Mesendoderm (in vitro differentiated cells): ENCODE measurements at regions not wholly inside any gene's neighbourhood (a gene's known extent, or its start where the extent isn't known, plus 50 kb on each side); places are given as distances from the start of the nearest gene placed in this dataset.

Experiments used
- DNase-seq: peaks from one replicate; pipeline ENCODE4 v3.0.0; 2013
- H2AK5ac ChIP-seq: 2 replicates; pipeline ENCODE4 v1.6.1; 2013; ENCODE audit warnings: low read length, inconsistent platforms
- H2BK120ac ChIP-seq: 2 replicates; pipeline ENCODE4 v1.6.1; 2013; ENCODE audit warnings: low read depth, mild to moderate bottlenecking, low read length, moderate library complexity, mixed read lengths
- H2BK15ac ChIP-seq: replicated peaks from 2 replicates; pipeline ENCODE4 v1.6.1; 2013; ENCODE audit warnings: low read depth, mild to moderate bottlenecking, moderate library complexity
- H2BK5ac ChIP-seq: 2 replicates; pipeline ENCODE4 v1.6.1; 2013; ENCODE audit warnings: low read length, inconsistent platforms
- H3K18ac ChIP-seq: 2 replicates; pipeline ENCODE4 v1.6.1; 2013; ENCODE audit warnings: mild to moderate bottlenecking, low read length, mixed read lengths
- H3K23ac ChIP-seq: one replicate; pipeline ENCODE4 v1.6.1; 2013; ENCODE audit warnings: low read length
- H3K27ac ChIP-seq: 2 replicates; pipeline ENCODE4 v1.5.1; 2013; ENCODE audit warnings: low read depth, mild to moderate bottlenecking, inconsistent platforms, low read length, moderate library complexity
- H3K27me3 ChIP-seq: 2 replicates; pipeline ENCODE4 v1.6.1; 2013; ENCODE audit warnings: low read length, control low read depth, mild to moderate bottlenecking, inconsistent platforms; ENCODE audit not compliant: insufficient read depth, poor library complexity
- H3K36me3 ChIP-seq: 2 replicates; pipeline ENCODE4 v1.6.1; 2013; ENCODE audit warnings: low read length, inconsistent platforms; ENCODE audit not compliant: control insufficient read depth, insufficient read depth
- H3K4ac ChIP-seq: one replicate; pipeline ENCODE4 v1.6.1; 2013; ENCODE audit warnings: low read depth, mild to moderate bottlenecking, low read length, moderate library complexity
- H3K4me1 ChIP-seq: 2 replicates; pipeline ENCODE4 v1.6.1; 2013; ENCODE audit warnings: low read depth, low read length, inconsistent platforms; ENCODE audit not compliant: control insufficient read depth
- H3K4me2 ChIP-seq: 2 replicates; pipeline ENCODE4 v1.6.1; 2013; ENCODE audit warnings: low read length
- H3K4me3 ChIP-seq: 2 replicates; pipeline ENCODE4 v1.5.1; 2013; ENCODE audit warnings: mild to moderate bottlenecking, low read length
- H3K56ac ChIP-seq: one replicate; pipeline ENCODE4 v1.6.1; 2013; ENCODE audit warnings: low read length
- H3K79me1 ChIP-seq: 2 replicates; pipeline ENCODE4 v1.6.1; 2013; ENCODE audit warnings: low read length, inconsistent platforms
- H3K79me2 ChIP-seq: 2 replicates; pipeline ENCODE4 v1.6.1; 2013; ENCODE audit warnings: mild to moderate bottlenecking, low read length; ENCODE audit not compliant: control insufficient read depth, insufficient read depth
- H3K9ac ChIP-seq: 2 replicates; pipeline ENCODE4 v1.6.1; 2013; ENCODE audit warnings: low read length, inconsistent platforms
- H4K5ac ChIP-seq: one replicate; pipeline ENCODE4 v1.6.1; 2013; ENCODE audit warnings: low read length
- H4K8ac ChIP-seq: one replicate; pipeline ENCODE4 v1.6.1; 2013; ENCODE audit warnings: low read depth, mild to moderate bottlenecking, control low read depth, low read length, moderate library complexity
- WGBS: extraction: QIAGEN DNeasy Blood & Tissue Kit; methylation state at CpG from one replicate; pipeline ENCODE4 v1.1.7; 2013; ENCODE audit warnings: low lambda C conversion rate, missing lambda C conversion rate; ENCODE audit not compliant: insufficient coverage; ENCODE audit errors: extremely low coverage; 5-methylcytosine and 5-hydroxymethylcytosine counted together

GRCh38 chr20:39541136-39541803, 579.1 kb downstream of the DHX35 start:
- Histone ChIP-seq H4K5ac (no peak overlapping the region), H3K79me2 (no peaks in the 10 kb centered on the region), H3K4me2 (no peak overlapping the region), H3K23ac (no peak overlapping the region), H3K4ac (no peak overlapping the region), H3K4me1 (no peaks in the 10 kb centered on the region), H2BK5ac (no peak overlapping the region), H3K27ac (no peak overlapping the region), H3K4me3 (no peak overlapping the region), H2BK15ac (no peak overlapping the region), H3K9ac (no peak overlapping the region), H3K27me3 (no peaks in the 10 kb centered on the region), H2BK120ac (no peak overlapping the region), H3K36me3 (no peaks in the 10 kb centered on the region), H3K79me1 (no peaks in the 10 kb centered on the region), H4K8ac (no peak overlapping the region), H3K56ac (no peak overlapping the region), H3K18ac (no peak overlapping the region), H2AK5ac (no peak overlapping the region)
- DNase-seq, result no peak
- WGBS, result no CpG with 5 or more reads among the region's 2 CpGs

- no peak overlapping the region for H3K56ac ChIP-seq
- no peak for DNase-seq
- no peaks in the 10 kb centered on the region for H3K36me3 ChIP-seq
- H3K79me2 ChIP-seq, result no peaks in the 10 kb centered on the region
- no peak overlapping the region for H3K18ac ChIP-seq
- H3K9ac ChIP-seq, result no peak overlapping the region
- no peak overlapping the region for H2BK15ac ChIP-seq
- no peak overlapping the region for H3K23ac ChIP-seq
- no peak overlapping the region for H2BK120ac ChIP-seq
- H2BK5ac ChIP-seq, result no peak overlapping the region
- H4K5ac ChIP-seq, result no peak overlapping the region
- H3K4ac ChIP-seq, result no peak overlapping the region
- H3K4me2 ChIP-seq, result no peak overlapping the region
- H3K4me1 ChIP-seq, result no peaks in the 10 kb centered on the region
- H2AK5ac ChIP-seq, result no peak overlapping the region
- H3K4me3 ChIP-seq, result no peak overlapping the region
- no peaks in the 10 kb centered on the region for H3K79me1 ChIP-seq
- no peak overlapping the region for H3K27ac ChIP-seq
- no peak overlapping the region for H4K8ac ChIP-seq
- no peaks in the 10 kb centered on the region for H3K27me3 ChIP-seq
These were observed 576.2 kb downstream of the DHX35 start for GRCh38 chr20:39538317-39538716.

GRCh38 chr20:39535301-39535700, 573.2 kb downstream of the DHX35 start:
- Histone ChIP-seq H3K9ac (no peak overlapping the region), H2BK15ac (no peak overlapping the region), H3K23ac (no peak overlapping the region), H2BK5ac (no peak overlapping the region), H2AK5ac (no peak overlapping the region), H3K56ac (no peak overlapping the region), H3K4me1 (no peaks in the 10 kb centered on the region), H3K4me2 (no peak overlapping the region), H3K27ac (no peak overlapping the region), H3K4ac (no peak overlapping the region), H3K18ac (no peak overlapping the region), H3K36me3 (no peaks in the 10 kb centered on the region), H3K4me3 (no peak overlapping the region), H3K27me3 (no peaks in the 10 kb centered on the region), H3K79me1 (no peaks in the 10 kb centered on the region), H4K8ac (no peak overlapping the region), H2BK120ac (no peak overlapping the region), H4K5ac (no peak overlapping the region), H3K79me2 (no peaks in the 10 kb centered on the region)
- DNase-seq, result no peak
- WGBS, result no CpG with 5 or more reads among the region's 1 CpG

GRCh38 chr20:39534846-39535245, 572.7 kb downstream of the DHX35 start:
- H3K79me1 ChIP-seq, result no peaks in the 10 kb centered on the region
- H3K4me1 ChIP-seq, result no peaks in the 10 kb centered on the region
- no peak overlapping the region for H3K56ac ChIP-seq
- no peak overlapping the region for H3K4me3 ChIP-seq
- no peak overlapping the region for H2BK120ac ChIP-seq
- no peak overlapping the region for H3K9ac ChIP-seq
- no peaks in the 10 kb centered on the region for H3K79me2 ChIP-seq
- no peak overlapping the region for H2BK5ac ChIP-seq
- H3K36me3 ChIP-seq, result no peaks in the 10 kb centered on the region
- peak; percentile 21 for DNase-seq
- H3K18ac ChIP-seq, result no peak overlapping the region
- WGBS, result no CpG with 5 or more reads among the region's 1 CpG
- H4K8ac ChIP-seq, result no peak overlapping the region
- H3K23ac ChIP-seq, result no peak overlapping the region
- H2BK15ac ChIP-seq, result no peak overlapping the region
- no peak overlapping the region for H4K5ac ChIP-seq
- H3K4ac ChIP-seq, result no peak overlapping the region
- no peak overlapping the region for H3K27ac ChIP-seq
- H3K4me2 ChIP-seq, result no peak overlapping the region
- H3K27me3 ChIP-seq, result no peaks in the 10 kb centered on the region
- no peak overlapping the region for H2AK5ac ChIP-seq

- no peak overlapping the region for H3K18ac ChIP-seq
- no peak overlapping the region for H3K9ac ChIP-seq
- no peaks in the 10 kb centered on the region for H3K36me3 ChIP-seq
- H3K4me3 ChIP-seq, result no peak overlapping the region
- no peak overlapping the region for H2AK5ac ChIP-seq
- no peaks in the 10 kb centered on the region for H3K4me1 ChIP-seq
- H3K56ac ChIP-seq, result no peak overlapping the region
- no peak overlapping the region for H2BK15ac ChIP-seq
- no peak overlapping the region for H3K23ac ChIP-seq
- no peak overlapping the region for H3K27ac ChIP-seq
- H3K79me1 ChIP-seq, result no peaks in the 10 kb centered on the region
- no peak overlapping the region for H4K5ac ChIP-seq
- no peak overlapping the region for H3K4me2 ChIP-seq
- no peak overlapping the region for H2BK120ac ChIP-seq
- WGBS, result no CpG with 5 or more reads among the region's 3 CpGs
- no peak overlapping the region for H4K8ac ChIP-seq
- no peaks in the 10 kb centered on the region for H3K79me2 ChIP-seq
- no peak overlapping the region for H2BK5ac ChIP-seq
- no peaks in the 10 kb centered on the region for H3K27me3 ChIP-seq
- no peak overlapping the region for H3K4ac ChIP-seq
- DNase-seq, result no peak
These were observed 571.7 kb downstream of the DHX35 start for GRCh38 chr20:39533858-39534257.

GRCh38 chr20:39532205-39532604, 570.1 kb downstream of the DHX35 start:
- DNase-seq, result no peak
- H3K79me1 ChIP-seq, result no peaks in the 10 kb centered on the region
- no peak overlapping the region for H4K5ac ChIP-seq
- no peak overlapping the region for H2AK5ac ChIP-seq
- no peak overlapping the region for H3K4ac ChIP-seq
- no peak overlapping the region for H4K8ac ChIP-seq
- no peak overlapping the region for H2BK15ac ChIP-seq
- H3K4me1 ChIP-seq, result no peaks in the 10 kb centered on the region
- H3K18ac ChIP-seq, result no peak overlapping the region
- no peak overlapping the region for H3K4me2 ChIP-seq
- H2BK5ac ChIP-seq, result no peak overlapping the region
- no peak overlapping the region for H3K27ac ChIP-seq
- H3K9ac ChIP-seq, result no peak overlapping the region
- H3K23ac ChIP-seq, result no peak overlapping the region
- H3K56ac ChIP-seq, result no peak overlapping the region
- no CpG with 5 or more reads among the region's 1 CpG for WGBS
- no peak overlapping the region for H3K4me3 ChIP-seq
- no peak overlapping the region for H2BK120ac ChIP-seq
- H3K36me3 ChIP-seq, result no peaks in the 10 kb centered on the region
- no peaks in the 10 kb centered on the region for H3K79me2 ChIP-seq
- no peaks in the 10 kb centered on the region for H3K27me3 ChIP-seq
